Right ventricle myocardium superior (tissue), 1 donor: ENCODE measurements at regions not wholly inside any gene's neighbourhood (a gene's known extent, or its start where the extent isn't known, plus 50 kb on each side); places are given as distances from the start of the nearest gene placed in this dataset.
"Not testable (repeated sequence)": the region's sequence is repeated elsewhere in the genome, so short reads cannot be mapped to it uniquely, and the experiment has no call there.

Experiments used
- ATAC-seq: fragments of 200-7000 bp; cut with Tn5 transposase; one replicate; pipeline ENCODE4 v1.9.1; 2020; ENCODE audit warnings: mild to moderate bottlenecking; ENCODE audit not compliant: poor library complexity
- DNase-seq: peaks from one replicate; pipeline ENCODE4 v3.0.0-alpha.2; 2020
- intact Hi-C: fragments of 100-400 bp; cut with DNase I; formaldehyde crosslinking; loops from one replicate; pipeline ENCODE4 v1.11.2; 2022
- donor health status: DM: no; HTN: yes; CAD: no; lungs with severe emphysema.

DNA sequence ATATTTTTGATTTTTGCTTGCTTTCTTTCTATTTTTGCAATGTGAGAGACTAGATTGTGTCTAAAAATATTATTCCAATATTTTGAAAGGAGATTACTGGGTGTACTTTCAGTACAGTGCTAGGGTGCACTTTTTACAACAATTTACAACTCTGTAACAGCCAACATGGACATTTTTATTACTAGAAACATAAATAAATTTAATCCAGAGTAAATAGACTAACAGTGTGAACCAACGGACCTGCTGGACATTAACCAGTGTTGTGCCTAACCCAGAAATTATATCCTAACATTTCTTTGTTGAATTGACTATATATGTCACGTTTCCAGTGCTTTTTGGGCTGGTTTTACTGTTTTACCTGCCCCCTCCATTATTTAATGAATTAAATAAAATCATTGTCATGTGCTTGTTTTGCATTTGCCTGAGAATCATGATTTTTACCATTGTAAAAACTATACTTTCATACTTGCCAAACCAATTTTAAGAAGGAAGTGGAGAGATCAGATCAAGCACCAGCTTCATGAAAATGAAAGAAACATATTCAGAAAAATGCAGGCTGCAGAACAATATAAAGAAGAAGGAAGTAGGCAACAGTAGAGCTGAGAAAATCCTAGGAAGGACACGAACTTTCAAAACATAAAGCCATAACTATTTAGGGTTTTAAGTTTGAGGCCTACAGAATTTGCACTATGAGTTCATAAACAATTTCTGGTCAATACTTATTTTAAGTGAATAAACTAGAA, 400.8 kb upstream of the PIK3R1 start:
- intact Hi-C loops, result no loop called here
- ATAC-seq, result no peak
- no peak for DNase-seq

GRCh38 chr5:67813877-67814539, 401.5 kb upstream of the PIK3R1 start:
- DNase-seq, result no peak
- ATAC-seq, result peak; percentile 61
- intact Hi-C loops, result no loop called here

- intact Hi-C loops, result loop anchor here (10.0 kb wide), 2 partner anchors 115 to 445 kb away; no protein-coding TSS in a partner anchor
- DNase-seq, result no peak
Measured at GRCh38 chr5:67809589-67809988, 406.0 kb upstream of the PIK3R1 start.

GRCh38 chr5:67808340-67808739, 407.2 kb upstream of the PIK3R1 start:
- DNase-seq, result no peak
- peak; percentile 58 for ATAC-seq

More at GRCh38 chr5:67809589-67809988, 406.0 kb upstream of the PIK3R1 start:
- no peak for ATAC-seq

DNA sequence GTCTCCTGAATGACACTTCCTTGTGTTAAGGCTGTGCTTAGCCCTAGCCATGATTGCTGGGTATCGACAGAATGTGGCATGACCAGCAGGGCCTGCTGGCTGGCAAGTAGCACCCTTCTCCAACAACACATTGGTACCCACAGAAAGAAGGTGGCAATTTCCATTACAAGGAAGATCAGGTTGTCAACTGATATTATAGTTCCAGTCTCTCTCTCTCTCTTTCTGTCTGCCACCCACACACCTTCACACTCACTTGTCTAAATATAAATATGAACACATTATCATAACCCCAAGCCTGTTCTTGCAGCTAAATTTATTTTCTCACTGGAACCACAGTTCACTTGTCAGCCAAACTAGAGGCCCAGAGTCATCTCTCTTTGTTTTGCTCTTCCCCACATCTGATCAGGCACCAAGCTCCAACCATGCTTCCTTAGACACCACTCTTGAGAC, 408.1 kb upstream of the PIK3R1 start:
- DNase-seq (no peak), ATAC-seq (peak; percentile 89)
- intact Hi-C loops, result loop anchor here (10.0 kb wide), 2 partner anchors 113 to 447 kb away; no protein-coding TSS in a partner anchor

More at GRCh38 chr5:67808340-67808739, 407.2 kb upstream of the PIK3R1 start:
- intact Hi-C loops, result loop anchor here (10.0 kb wide), 2 partner anchors 114 to 446 kb away; no protein-coding TSS in a partner anchor

GRCh38 chr5:67806654-67807438, 408.7 kb upstream of the PIK3R1 start:
- peak; percentile 81 for ATAC-seq
- intact Hi-C loops, result loop anchor here (10.0 kb wide), 2 partner anchors 112 to 448 kb away; no protein-coding TSS in a partner anchor
- DNase-seq, result no peak

DNA sequence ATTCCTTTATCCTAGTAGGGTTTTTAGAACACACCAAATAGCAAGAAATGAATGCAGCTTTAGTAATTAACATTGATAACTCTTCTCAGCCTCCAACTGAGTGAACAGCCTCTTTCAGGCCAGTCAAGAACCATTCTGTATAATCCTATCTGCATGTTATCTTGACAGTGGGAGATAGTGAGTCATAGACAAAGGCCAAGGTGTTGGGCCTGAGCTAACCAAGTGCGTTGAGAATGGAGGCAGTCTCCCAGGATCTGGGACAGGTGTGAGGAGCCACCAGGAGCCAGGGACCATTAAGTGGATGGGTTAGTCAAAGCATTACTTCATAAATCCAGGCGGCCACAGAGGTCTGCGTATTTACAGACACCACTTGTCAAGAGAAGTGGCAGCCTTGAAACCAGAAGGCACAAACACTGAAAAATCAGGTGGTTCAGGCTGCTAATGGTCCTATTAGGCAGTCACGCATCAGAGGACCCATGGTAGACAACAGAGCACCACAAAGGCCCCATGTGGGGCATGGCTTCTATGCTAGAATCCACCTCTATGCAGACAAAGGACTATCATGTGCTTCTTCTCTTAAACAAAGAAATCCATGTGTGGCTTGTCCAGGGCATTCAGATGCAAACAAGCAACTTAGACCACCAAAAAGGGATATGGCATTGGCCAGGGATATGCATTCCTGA, 409.7 kb upstream of the PIK3R1 start:
- DNase-seq, result no peak
- intact Hi-C loops, result loop anchor here (10.0 kb wide), 2 partner anchors 111 to 449 kb away; no protein-coding TSS in a partner anchor
- no peak for ATAC-seq

DNA sequence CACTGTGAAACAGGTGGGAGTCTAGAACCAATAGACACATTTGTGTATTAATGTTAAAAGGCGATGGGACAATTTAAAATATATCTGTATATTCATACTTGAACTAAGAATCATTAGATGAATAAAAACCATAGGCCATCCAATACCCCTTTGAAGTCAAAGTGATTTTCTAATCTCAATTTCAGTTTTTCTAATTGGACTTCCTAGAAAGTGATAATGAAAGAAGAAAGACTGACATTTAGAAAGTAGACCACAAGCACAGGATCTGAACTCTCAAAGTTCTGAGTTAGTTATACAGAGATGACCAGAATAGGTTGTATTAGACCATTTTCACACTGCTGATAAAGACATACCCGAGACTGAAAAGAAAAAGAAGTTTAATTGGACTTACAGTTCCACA, 412.8 kb upstream of the PIK3R1 start:
- no peak for DNase-seq
- no peak for ATAC-seq
- intact Hi-C loops, result loop anchor here (10.0 kb wide), 2 partner anchors 108 to 452 kb away; no protein-coding TSS in a partner anchor

- DNase-seq, result peak; percentile 57
- peak; percentile 94 for ATAC-seq
- intact Hi-C loops, result loop anchor here (10.0 kb wide), 2 partner anchors 105 to 455 kb away; no protein-coding TSS in a partner anchor
Measured at GRCh38 chr5:67799732-67800234, 415.8 kb upstream of the PIK3R1 start.

DNA sequence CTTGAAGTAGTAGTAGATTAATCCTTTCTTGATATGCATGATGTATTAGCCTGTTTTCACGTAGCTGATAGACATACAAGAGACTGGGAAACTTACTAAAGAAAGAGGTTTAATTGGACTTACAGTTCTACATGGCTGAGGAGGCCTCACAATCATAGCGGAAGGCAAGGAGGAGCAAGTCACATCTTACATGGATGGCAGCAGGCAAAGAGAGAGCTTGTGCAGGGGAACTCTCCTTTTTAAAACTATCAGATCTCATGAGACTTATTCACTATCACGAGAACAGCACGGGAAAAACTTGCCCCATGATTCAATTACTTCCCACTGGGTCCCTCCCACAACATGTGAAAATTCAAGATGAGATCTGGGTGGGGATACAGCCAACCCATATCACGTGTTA, 417.1 kb upstream of the PIK3R1 start:
- DNase-seq, ATAC-seq, intact Hi-C loops: not testable (repeated sequence)

DNA sequence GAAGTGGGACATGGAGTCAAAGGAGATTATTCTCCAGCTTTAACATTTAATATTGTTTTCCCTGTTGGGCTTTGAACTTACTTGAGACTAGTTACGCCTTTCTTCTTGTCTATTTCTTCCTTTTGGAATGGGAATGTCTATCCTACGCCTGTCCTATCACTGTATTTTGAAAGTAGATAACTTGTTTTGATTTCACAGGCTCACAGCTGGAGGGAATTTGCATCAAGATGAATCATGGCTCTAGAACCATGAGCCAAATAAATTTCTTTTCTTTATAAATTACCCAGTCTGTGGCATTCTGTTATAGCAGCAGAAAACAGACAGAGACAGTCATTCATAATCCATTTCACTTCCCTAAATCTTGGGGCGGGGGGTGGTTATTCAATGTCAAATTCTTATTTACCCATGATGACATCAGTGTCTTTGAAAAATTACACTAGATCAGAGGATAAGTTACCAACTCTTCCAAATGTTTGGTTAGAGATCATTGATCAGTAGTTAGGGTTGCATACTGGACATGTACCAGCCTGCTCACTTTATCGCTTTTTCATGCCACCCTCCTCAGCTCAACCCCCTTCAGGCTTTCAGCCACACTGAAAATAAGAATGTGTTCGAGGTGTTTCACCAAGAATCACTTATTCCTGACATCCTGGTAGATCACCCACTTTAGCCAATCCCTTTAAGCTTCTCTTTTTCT, 419.6 kb upstream of the PIK3R1 start:
- peak; percentile 15 for ATAC-seq
- DNase-seq, result no peak
- intact Hi-C loops, result no loop called here

GRCh38 chr5:67793966-67794365, 421.6 kb upstream of the PIK3R1 start:
- ATAC-seq (no peak), DNase-seq (no peak)
- intact Hi-C loops, result no loop called here

GRCh38 chr5:67793418-67793817, 422.1 kb upstream of the PIK3R1 start:
- ATAC-seq (peak; percentile 45), DNase-seq (no peak)
- intact Hi-C loops, result no loop called here

- peak; percentile 94 for ATAC-seq
- peak; percentile 86 for DNase-seq
- intact Hi-C loops, result no loop called here
Measured at GRCh38 chr5:67792891-67793290, 422.7 kb upstream of the PIK3R1 start.

GRCh38 chr5:67790390-67790789, 425.2 kb upstream of the PIK3R1 start:
- DNase-seq (no peak), ATAC-seq (no peak)
- intact Hi-C loops, result no loop called here

DNA sequence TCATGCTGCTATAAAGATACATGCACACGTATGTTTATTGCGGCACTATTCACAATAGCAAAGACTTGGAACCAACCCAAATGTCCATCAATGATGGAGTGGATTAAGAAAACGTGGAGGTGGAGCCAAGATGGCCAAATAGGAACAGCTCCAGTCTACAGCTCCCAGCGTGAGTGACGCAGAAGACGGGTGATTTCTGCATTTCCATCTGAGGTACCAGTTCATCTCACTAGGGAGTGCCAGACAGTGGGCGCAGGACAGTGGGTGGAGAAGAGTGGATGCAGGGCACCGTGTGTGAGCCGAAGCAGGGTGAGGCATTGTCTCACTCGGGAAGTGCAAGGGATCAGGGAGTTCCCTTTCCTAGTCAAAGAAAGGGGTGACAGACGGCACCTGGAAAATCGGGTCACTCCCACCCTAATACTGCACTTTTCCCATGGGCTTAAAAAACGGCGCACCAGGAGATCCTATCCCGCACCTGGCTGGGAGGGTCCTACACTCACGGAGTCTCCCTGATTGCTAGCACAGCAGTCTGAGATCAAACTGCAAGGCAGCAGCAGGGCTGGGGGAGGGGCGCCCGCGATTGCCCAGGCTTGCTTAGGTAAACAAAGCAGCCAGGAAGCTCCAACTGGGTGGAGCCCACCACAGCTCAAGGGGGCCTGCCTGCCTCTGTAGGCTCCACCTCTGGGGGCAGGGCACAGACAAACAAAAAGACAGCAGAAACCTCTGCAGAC, 435.5 kb upstream of the PIK3R1 start:
- intact Hi-C loops, ATAC-seq, DNase-seq: not testable (repeated sequence)

DNA sequence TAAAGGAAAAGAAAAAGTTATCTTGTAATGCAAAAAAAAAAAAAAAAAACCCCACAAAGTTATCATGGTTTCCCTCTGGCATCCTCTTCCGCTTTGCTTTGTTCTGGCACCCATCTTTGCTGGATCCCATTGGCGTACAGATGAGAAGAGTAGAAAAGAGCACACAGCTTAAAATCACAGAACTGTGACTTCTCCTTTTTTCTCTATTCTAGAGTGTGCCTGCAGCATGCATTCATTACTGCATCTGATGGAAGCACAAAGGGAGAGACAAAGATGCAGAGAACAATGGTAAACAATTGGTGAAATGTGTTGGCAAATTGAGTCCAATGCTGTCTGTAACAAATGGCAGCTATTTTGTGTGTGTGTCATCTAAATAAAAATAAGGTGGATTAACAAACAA, 440.8 kb upstream of the PIK3R1 start:
- ATAC-seq (no peak), DNase-seq (no peak)
- intact Hi-C loops, result no loop called here
